ENCODE measurements at regions not wholly inside any gene's neighbourhood (a gene's known extent, or its start where the extent isn't known, plus 50 kb on each side); places are given as distances from the start of the nearest gene placed in this dataset.

- Mint-ChIP-seq H3K9me3 (no peaks in the 10 kb centered on the region), H3K36me3 (ENCODE audit: low read depth) (no peaks in the 10 kb centered on the region), H3K4me3 (no peak overlapping the region), H3K27me3 (ENCODE audit: low read depth) (no peaks in the 10 kb centered on the region), H3K27ac (no peak overlapping the region), H3K4me1 (no peaks in the 10 kb centered on the region)
- TF ChIP-seq, protein P1, sequence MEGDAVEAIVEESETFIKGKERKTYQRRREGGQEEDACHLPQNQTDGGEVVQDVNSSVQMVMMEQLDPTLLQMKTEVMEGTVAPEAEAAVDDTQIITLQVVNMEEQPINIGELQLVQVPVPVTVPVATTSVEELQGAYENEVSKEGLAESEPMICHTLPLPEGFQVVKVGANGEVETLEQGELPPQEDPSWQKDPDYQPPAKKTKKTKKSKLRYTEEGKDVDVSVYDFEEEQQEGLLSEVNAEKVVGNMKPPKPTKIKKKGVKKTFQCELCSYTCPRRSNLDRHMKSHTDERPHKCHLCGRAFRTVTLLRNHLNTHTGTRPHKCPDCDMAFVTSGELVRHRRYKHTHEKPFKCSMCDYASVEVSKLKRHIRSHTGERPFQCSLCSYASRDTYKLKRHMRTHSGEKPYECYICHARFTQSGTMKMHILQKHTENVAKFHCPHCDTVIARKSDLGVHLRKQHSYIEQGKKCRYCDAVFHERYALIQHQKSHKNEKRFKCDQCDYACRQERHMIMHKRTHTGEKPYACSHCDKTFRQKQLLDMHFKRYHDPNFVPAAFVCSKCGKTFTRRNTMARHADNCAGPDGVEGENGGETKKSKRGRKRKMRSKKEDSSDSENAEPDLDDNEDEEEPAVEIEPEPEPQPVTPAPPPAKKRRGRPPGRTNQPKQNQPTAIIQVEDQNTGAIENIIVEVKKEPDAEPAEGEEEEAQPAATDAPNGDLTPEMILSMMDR (IDR thresholded peaks at IDR 0.05; ENCODE audit: unreplicated experiment in 3 of 3): no peak
Observed at GRCh38 chr18:73891572-73892421, 255.8 kb downstream of the FBXO15 start.

- Mint-ChIP-seq H3K4me3 (no peak overlapping the region), H3K4me1 (no peaks in the 10 kb centered on the region)
Observed at GRCh38 chr18:73888565-73888964, 259.1 kb downstream of the FBXO15 start.

GRCh38 chr18:73887801-73888200 is 259.8 kb downstream of the FBXO15 start:
- Mint-ChIP-seq H3K4me1 (no peaks in the 10 kb centered on the region), H3K27ac (no peak overlapping the region), H3K4me3 (no peak overlapping the region), H3K27me3 (ENCODE audit: low read depth) (no peaks in the 10 kb centered on the region), H3K36me3 (ENCODE audit: low read depth) (no peaks in the 10 kb centered on the region), H3K9me3 (no peaks in the 10 kb centered on the region)
- TF ChIP-seq, protein P1 (IDR thresholded peaks at IDR 0.05; ENCODE audit: unreplicated experiment in 3 of 3): no peak

More at GRCh38 chr18:73888565-73888964, 259.1 kb downstream of the FBXO15 start:
- no peaks in the 10 kb centered on the region for H3K9me3 Mint-ChIP-seq
- H3K36me3 Mint-ChIP-seq (ENCODE audit: low read depth): no peaks in the 10 kb centered on the region
- no peak overlapping the region for H3K27ac Mint-ChIP-seq
- no peaks in the 10 kb centered on the region for H3K27me3 Mint-ChIP-seq (ENCODE audit: low read depth)
- TF ChIP-seq, protein P1 (IDR thresholded peaks at IDR 0.05; ENCODE audit: unreplicated experiment in 3 of 3): no peak

DNA sequence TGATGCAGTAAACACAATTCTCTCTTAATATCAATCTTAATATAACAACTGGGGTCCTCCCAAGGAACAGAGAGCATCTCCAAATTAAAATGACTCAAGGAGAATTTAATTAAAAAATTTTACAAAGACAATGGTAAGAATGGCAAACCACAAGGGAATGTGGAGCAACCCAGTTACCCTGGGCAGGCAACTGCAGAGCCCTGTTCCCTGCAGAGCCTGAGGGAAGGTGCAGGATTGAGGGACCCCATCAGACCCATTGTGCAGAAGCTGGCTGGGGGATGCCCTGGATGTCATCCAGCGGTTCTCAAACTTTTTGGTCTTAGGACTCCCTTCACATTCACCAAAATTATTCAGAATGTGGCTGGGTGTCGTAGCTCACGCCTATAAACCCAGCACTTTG is 262.8 kb downstream of the FBXO15 start:
- no peaks in the 10 kb centered on the region for H3K9me3 Mint-ChIP-seq
- no peaks in the 10 kb centered on the region for H3K4me1 Mint-ChIP-seq
- H3K4me3 Mint-ChIP-seq: no peak overlapping the region

DNA sequence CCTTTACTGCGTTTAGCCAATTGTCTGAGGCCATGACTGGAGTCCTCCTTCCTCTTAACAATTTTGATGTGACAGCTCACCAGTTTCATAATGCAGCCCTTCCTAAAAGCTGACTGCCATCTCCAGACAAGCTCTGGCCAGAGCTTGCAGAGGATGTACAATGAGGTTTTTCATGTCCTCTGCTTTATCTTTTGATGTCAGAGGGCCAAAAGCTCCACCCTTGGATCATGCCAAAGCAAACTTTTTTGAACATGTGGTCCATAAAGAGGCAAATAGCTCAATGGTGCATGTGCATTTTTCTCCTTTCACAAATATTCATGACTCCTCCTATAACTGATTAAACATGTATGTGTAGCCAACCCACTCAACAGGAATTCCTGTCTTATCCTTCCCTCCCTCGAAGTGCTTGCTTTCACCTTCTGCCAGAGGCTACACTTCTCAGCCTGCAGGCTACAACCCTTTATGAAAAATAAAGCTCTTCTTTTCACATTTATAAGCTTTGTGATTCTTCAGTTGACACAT is 266.2 kb downstream of the FBXO15 start:
- Mint-ChIP-seq H3K27ac (no peak overlapping the region), H3K36me3 (ENCODE audit: low read depth) (no peaks in the 10 kb centered on the region), H3K4me3 (no peak overlapping the region), H3K27me3 (ENCODE audit: low read depth) (no peaks in the 10 kb centered on the region), H3K4me1 (no peaks in the 10 kb centered on the region), H3K9me3 (no peaks in the 10 kb centered on the region)
- TF ChIP-seq, protein P1 (IDR thresholded peaks at IDR 0.05; ENCODE audit: unreplicated experiment in 3 of 3): no peak

More for the DNA sequence above, 262.8 kb downstream of the FBXO15 start:
- Mint-ChIP-seq H3K27ac (no peak overlapping the region), H3K36me3 (ENCODE audit: low read depth) (no peaks in the 10 kb centered on the region), H3K27me3 (ENCODE audit: low read depth) (no peaks in the 10 kb centered on the region)
- TF ChIP-seq, protein P1 (IDR thresholded peaks at IDR 0.05; ENCODE audit: unreplicated experiment in 3 of 3): no peak

Data from nephron (organoid).